Keratinocyte (primary cell): ENCODE measurements at regions not wholly inside any gene's neighbourhood (a gene's known extent, or its start where the extent isn't known, plus 50 kb on each side); places are given as distances from the start of the nearest gene placed in this dataset.

Source experiments
- EZH2 ChIP-seq: IDR thresholded peaks from one replicate; pipeline ENCODE4 v1.6.1; 2012; ENCODE audit warnings: inconsistent platforms, mild to moderate bottlenecking, low read length, moderate library complexity
- TF ChIP-seq, protein P1 (sequence below), 3 experiments: IDR thresholded peaks in 1 of 3; conservative IDR thresholded peaks in 1 of 3; optimal IDR thresholded peaks in 1 of 3; 2 replicates in 2 of 3; 3 replicates in 1 of 3; pipeline versions ENCODE3 to v1.5.1; 2011; ENCODE audit warnings: low read length in 3 of 3, mild to moderate bottlenecking in 3 of 3, moderate library complexity in 2 of 3, control low read depth in 1 of 3, inconsistent platforms in 1 of 3; ENCODE audit not compliant: insufficient read depth in 2 of 3; ENCODE audit errors: extremely low read depth in 1 of 3

DNA sequence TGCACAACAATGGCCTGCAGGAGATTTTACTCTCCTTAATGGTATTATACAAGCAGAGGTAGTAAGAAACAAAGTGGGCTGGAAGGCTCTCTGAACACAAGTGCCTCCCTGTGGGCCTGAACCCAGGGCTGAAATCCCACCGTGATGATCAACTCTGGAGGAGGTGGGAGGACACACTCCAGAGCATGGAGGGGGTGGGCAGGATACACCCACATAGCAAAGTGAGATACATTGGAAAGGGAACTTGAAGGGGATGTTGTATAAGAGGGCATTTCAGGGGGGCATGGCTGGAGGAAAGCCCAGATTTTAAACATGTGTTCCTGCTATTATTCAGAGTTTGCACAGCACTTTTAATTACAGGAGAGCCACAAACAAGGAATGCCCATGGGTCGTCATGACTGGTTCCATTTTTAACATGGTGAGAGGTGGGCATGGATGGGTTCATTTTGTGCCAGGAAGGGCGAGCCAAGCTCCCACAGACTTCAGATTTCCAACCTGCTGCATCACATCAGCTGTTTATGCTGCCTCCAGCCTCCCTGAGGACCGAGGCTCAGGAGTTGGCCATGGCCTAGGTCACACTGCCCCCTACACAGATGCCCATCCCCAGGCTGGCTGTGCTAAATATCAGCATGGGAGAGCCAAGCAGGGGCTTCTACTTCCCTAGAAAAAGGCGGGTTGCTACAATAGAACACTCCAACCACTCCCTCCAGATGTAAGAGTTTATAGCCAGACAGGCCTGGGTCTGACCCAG, 416.2 kb upstream of the ID2 start:
- TF ChIP-seq, protein P1, sequence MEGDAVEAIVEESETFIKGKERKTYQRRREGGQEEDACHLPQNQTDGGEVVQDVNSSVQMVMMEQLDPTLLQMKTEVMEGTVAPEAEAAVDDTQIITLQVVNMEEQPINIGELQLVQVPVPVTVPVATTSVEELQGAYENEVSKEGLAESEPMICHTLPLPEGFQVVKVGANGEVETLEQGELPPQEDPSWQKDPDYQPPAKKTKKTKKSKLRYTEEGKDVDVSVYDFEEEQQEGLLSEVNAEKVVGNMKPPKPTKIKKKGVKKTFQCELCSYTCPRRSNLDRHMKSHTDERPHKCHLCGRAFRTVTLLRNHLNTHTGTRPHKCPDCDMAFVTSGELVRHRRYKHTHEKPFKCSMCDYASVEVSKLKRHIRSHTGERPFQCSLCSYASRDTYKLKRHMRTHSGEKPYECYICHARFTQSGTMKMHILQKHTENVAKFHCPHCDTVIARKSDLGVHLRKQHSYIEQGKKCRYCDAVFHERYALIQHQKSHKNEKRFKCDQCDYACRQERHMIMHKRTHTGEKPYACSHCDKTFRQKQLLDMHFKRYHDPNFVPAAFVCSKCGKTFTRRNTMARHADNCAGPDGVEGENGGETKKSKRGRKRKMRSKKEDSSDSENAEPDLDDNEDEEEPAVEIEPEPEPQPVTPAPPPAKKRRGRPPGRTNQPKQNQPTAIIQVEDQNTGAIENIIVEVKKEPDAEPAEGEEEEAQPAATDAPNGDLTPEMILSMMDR (optimal IDR thresholded peaks at IDR 0.05 in 1 of 3, IDR thresholded peaks at IDR 0.05 in 1 of 3, conservative IDR thresholded peaks at IDR 0.05 in 1 of 3; ENCODE audit: extremely low read depth in 1 of 3, insufficient read depth in 2 of 3, low read length in 3 of 3) = no peak
- no peak for TF ChIP-seq EZH2
